ENCODE measurements at regions not wholly inside any gene's neighbourhood (a gene's known extent, or its start where the extent isn't known, plus 50 kb on each side); places are given as distances from the start of the nearest gene placed in this dataset.

DNA sequence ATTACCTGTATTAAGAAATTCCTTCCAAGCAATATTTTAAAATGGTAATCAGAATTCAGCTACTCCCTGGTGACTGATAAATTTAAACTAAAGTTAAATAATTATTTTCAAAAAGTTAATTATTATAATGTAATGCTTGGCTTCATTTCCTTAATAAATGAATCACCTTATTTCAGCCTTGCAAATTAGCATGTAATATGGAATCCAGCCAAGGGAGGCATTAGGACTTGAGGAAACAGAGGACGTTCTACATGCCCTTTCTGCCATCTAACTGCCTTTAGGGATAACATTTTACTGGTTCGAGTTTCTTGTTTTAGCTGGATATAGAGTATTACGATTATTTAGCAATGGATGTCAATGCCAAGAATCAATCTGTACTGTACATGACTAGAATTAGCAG lies 636.3 kb downstream of the TSN start:
- Histone ChIP-seq H3K9me3 (no peaks in the 10 kb centered on the region), H3K4me1 (no peaks in the 10 kb centered on the region), H3K27me3 (no peaks in the 10 kb centered on the region), H3K27ac (no peak overlapping the region), H3K4me3 (no peak overlapping the region), H3K36me3 (no peaks in the 10 kb centered on the region)
- ATAC-seq (no peak), FAIRE-seq (no peak), DNase-seq (no peak)
- WGBS, 2 donors = 67 to 72% methylated on average over 3 of the region's 3 CpGs
- TF ChIP-seq, protein P1, sequence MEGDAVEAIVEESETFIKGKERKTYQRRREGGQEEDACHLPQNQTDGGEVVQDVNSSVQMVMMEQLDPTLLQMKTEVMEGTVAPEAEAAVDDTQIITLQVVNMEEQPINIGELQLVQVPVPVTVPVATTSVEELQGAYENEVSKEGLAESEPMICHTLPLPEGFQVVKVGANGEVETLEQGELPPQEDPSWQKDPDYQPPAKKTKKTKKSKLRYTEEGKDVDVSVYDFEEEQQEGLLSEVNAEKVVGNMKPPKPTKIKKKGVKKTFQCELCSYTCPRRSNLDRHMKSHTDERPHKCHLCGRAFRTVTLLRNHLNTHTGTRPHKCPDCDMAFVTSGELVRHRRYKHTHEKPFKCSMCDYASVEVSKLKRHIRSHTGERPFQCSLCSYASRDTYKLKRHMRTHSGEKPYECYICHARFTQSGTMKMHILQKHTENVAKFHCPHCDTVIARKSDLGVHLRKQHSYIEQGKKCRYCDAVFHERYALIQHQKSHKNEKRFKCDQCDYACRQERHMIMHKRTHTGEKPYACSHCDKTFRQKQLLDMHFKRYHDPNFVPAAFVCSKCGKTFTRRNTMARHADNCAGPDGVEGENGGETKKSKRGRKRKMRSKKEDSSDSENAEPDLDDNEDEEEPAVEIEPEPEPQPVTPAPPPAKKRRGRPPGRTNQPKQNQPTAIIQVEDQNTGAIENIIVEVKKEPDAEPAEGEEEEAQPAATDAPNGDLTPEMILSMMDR (IDR thresholded peaks at IDR 0.05) = no peak
- intact Hi-C loops (cut with DNase I) = no loop called here

DNA sequence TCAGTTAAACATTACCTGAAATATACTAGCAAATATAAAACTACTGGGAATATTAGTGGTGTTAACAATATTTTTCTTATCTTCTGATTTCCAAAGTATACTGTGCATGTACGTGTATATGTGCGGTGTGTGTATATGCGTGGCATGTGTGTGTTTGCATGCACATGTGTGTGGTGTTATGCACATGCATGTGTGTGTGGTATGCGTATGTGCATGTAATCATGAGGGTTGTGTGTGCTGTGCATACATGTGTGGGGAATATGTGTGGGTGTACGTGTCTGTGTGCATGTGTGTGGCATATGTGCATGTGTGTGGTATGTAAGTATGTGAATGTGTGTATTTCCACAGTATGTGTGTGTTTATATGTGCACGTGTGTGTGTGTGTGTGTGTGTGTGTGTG lies 640.2 kb downstream of the TSN start:
- Histone ChIP-seq H3K36me3 (no peaks in the 10 kb centered on the region), H3K4me3 (no peak overlapping the region), H3K27ac (no peak overlapping the region), H3K4me1 (no peaks in the 10 kb centered on the region), H3K27me3 (no peaks in the 10 kb centered on the region), H3K9me3 (no peaks in the 10 kb centered on the region)
- no peak for FAIRE-seq
- TF ChIP-seq, protein P1 (IDR thresholded peaks at IDR 0.05) = no peak
- no peak for DNase-seq
- no peak for ATAC-seq
- intact Hi-C loops (cut with DNase I) = no loop called here
- WGBS, 2 donors = 82 to 91% methylated on average over 6 of the region's 6 CpGs

DNA sequence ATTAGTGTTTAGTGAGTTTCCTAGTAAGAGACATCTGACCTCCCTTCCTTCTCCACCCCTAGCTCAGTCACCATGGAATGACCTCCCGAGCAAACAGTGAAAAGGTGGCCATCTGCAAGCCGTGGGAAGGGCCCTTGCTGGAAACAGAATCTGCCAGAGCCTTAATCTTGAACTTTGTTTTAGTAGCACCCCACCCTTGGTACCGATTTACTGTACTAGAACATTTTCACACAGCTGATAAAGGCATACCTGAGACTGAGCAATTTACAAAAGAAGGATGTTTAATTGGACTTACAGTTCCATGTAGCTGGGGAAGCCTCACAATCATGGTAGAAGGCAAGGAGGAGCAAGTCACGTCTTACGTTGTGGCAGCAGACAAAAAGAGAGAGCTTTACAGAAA lies 655.8 kb downstream of the TSN start:
- Histone ChIP-seq H3K27me3 (no peaks in the 10 kb centered on the region), H3K4me1 (peaks cover 0 to 12% (median 4%) of the 10 kb centered on the region in 3 donors), H3K36me3 (no peaks in the 10 kb centered on the region), H3K4me3 (no peak overlapping the region), H3K27ac (peak overlapping the region in 1 of 4 donors; percentile 61), H3K9me3 (no peaks in the 10 kb centered on the region)
- 70% methylated on average over 5 of the region's 5 CpGs for WGBS, 2 donors
- ATAC-seq (peak in 1 of 4 donors; percentile 14), DNase-seq (no peak), FAIRE-seq (no peak)
- intact Hi-C loops (cut with DNase I) = no loop called here
- TF ChIP-seq, protein P1 (IDR thresholded peaks at IDR 0.05) = no peak

DNA sequence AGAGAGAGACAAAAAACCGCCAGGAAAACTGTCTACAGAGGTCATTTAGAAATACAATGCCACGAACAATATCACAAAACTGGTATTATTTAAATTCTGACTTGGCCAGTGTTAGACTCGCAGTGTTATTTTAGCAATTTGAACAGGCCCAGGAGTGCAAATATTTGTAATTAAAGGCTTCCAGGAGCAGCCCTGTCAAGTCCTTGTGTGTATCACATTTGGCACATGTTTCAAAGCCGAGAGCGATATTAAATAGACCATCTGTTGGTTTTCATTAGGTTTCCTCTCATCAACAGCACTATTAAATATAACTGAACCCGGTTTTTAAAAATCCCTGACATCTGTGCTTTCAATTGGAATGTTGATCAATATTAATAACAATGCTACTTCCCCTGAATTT lies 656.9 kb downstream of the TSN start:
- peak; percentile 85 to 96 (median 94) for ATAC-seq
- TF ChIP-seq, protein P1 (IDR thresholded peaks at IDR 0.05) = no peak
- peak overlapping the region in 3 of 4 donors; percentile 3 to 61 (median 53) for H3K27ac ChIP-seq
- 12 to 17% methylated on average over 6 of the region's 6 CpGs for WGBS, 2 donors
- no peaks in the 10 kb centered on the region for H3K36me3 ChIP-seq
- intact Hi-C loops (cut with DNase I) = no loop called here
- H3K27me3 ChIP-seq = no peaks in the 10 kb centered on the region
- H3K9me3 ChIP-seq = no peaks in the 10 kb centered on the region
- DNase-seq = peak in 2 of 6 donors; percentile 36 to 43
- no peak for FAIRE-seq
- H3K4me1 ChIP-seq = peaks cover 0 to 12% (median 4%) of the 10 kb centered on the region in 3 donors
- no peak overlapping the region for H3K4me3 ChIP-seq

DNA sequence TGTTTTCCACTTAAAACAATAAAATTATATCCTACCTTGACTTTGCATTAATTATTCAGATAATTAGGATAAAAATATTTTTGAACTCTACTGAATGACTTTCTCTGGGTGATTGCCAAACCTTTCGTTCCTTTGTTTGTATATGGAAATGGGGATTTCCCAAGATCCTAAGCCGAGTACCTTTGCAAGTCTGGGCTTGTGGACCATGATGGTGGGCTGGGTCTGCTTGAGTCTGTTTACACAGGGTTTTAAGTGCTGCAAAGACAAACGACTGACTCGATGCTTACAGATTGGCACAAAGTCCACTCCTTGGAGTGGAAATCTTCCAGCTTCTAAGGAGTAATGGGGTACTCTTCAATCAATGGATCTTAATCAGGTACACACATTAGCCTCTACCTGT lies 659.5 kb downstream of the TSN start:
- no peak for FAIRE-seq
- Histone ChIP-seq H3K4me1 (peaks cover 0 to 12% (median 4%) of the 10 kb centered on the region in 3 donors), H3K27ac (no peak overlapping the region), H3K27me3 (no peaks in the 10 kb centered on the region), H3K4me3 (no peak overlapping the region), H3K9me3 (no peaks in the 10 kb centered on the region), H3K36me3 (no peaks in the 10 kb centered on the region)
- intact Hi-C loops (cut with DNase I) = no loop called here
- 5 to 10% methylated on average over 4 of the region's 4 CpGs for WGBS, 2 donors
- TF ChIP-seq, protein P1 (IDR thresholded peaks at IDR 0.05) = no peak
- DNase-seq = no peak
- peak in 1 of 4 donors; percentile 22 for ATAC-seq
